PC-3 (cell line): ENCODE measurements at regions not wholly inside any gene's neighbourhood (a gene's known extent, or its start where the extent isn't known, plus 50 kb on each side); places are given as distances from the start of the nearest gene placed in this dataset.

Source experiments
- ATAC-seq: fragments of 200-7000 bp; cut with Tn5 transposase; 2 replicates; pipeline ENCODE4 v1.9.1; 2020; ENCODE audit warnings: mild to moderate bottlenecking, moderate library complexity
- BruUV-seq: library from RNA; stranded (reverse); fragments of 400-500 nt; replicated peaks from 2 replicates; lab custom pipeline; 2021; lab: Mats Ljungman, UMichigan
- CTCF ChIA-PET: fragments of 300-600 bp; sonication (Branson Sonifier 250); formaldehyde crosslinking; loops from one replicate; lab custom pipeline; 2022; ENCODE audit warnings: antibody characterized with exemption; lab: Charles Lee
- POLR2A ChIA-PET: fragments of 300-600 bp; sonication (Branson Sonifier 250); formaldehyde crosslinking; loops from one replicate; lab custom pipeline; 2022; ENCODE audit warnings: antibody characterized with exemption; ENCODE audit not compliant: unreplicated experiment; lab: Charles Lee
- DNase-seq: peaks from one replicate; pipeline ENCODE4 v3.0.0-alpha.2; 2015
- H2AFZ ChIP-seq: fragments of 300-600 bp; sonication (generic); 2 replicates; pipeline ENCODE4 v1.6.0; 2016; ENCODE audit warnings: antibody characterized with exemption, low read length
- H3F3A ChIP-seq: fragments of 300-600 bp; sonication (generic); one replicate; pipeline ENCODE4 v1.6.0; 2017; ENCODE audit warnings: antibody characterized with exemption, low read length, control low read depth, mild to moderate bottlenecking; ENCODE audit not compliant: unreplicated experiment
- H3K27ac ChIP-seq: fragments of 300-600 bp; sonication (generic); 2 replicates; pipeline ENCODE4 v1.5.1; 2016; ENCODE audit warnings: mild to moderate bottlenecking, low read length
- H3K27me3 ChIP-seq: fragments of 300-600 bp; sonication (generic); 2 replicates; pipeline ENCODE4 v1.6.1; 2016; ENCODE audit warnings: low read length, mixed read lengths
- H3K36me3 ChIP-seq: fragments of 300-600 bp; sonication (generic); 2 replicates; pipeline ENCODE4 v1.6.1; 2016; ENCODE audit warnings: low read depth, mixed run types, low read length, mixed read lengths
- H3K4me1 ChIP-seq: fragments of 300-600 bp; sonication (generic); 2 replicates; pipeline ENCODE4 v1.5.1; 2016; ENCODE audit warnings: low read length; ENCODE audit not compliant: insufficient read depth
- H3K4me2 ChIP-seq: fragments of 300-600 bp; sonication (generic); 2 replicates; pipeline ENCODE4 v1.6.0; 2016; ENCODE audit warnings: low read length
- H3K4me3 ChIP-seq: fragments of 300-600 bp; sonication (generic); 2 replicates; pipeline ENCODE4 v1.5.1; 2016; ENCODE audit warnings: mild to moderate bottlenecking, low read length, mixed read lengths
- H3K79me2 ChIP-seq: fragments of 300-600 bp; sonication (generic); 2 replicates; pipeline ENCODE4 v1.6.1; 2017; ENCODE audit warnings: low read length, mixed read lengths
- H3K9ac ChIP-seq: fragments of 300-600 bp; sonication (generic); 2 replicates; pipeline ENCODE4 v1.6.0; 2016; ENCODE audit warnings: mild to moderate bottlenecking, low read length
- H3K9me2 ChIP-seq: fragments of 300-600 bp; sonication (generic); replicated peaks from 2 replicates; pipeline ENCODE4 v1.6.1; 2016; ENCODE audit warnings: mixed run types, low read length, mixed read lengths
- H3K9me3 ChIP-seq: fragments of 300-600 bp; sonication (generic); 2 replicates; pipeline ENCODE4 v1.6.1; 2016; ENCODE audit warnings: low read length, mixed read lengths
- H4K20me1 ChIP-seq: fragments of 300-600 bp; sonication (generic); 2 replicates; pipeline ENCODE4 v1.6.1; 2016; ENCODE audit warnings: low read length, mixed read lengths
- CTCF ChIP-seq: fragments of 300-600 bp; sonication (generic); conservative IDR thresholded peaks from 2 replicates; pipeline ENCODE4 v1.5.1; 2017; ENCODE audit warnings: antibody characterized with exemption, low read depth, mild to moderate bottlenecking, low read length
- EZH2 ChIP-seq: fragments of 300-600 bp; sonication (generic); IDR thresholded peaks from one replicate; pipeline ENCODE4 v1.6.1; 2017; ENCODE audit warnings: antibody characterized with exemption, mild to moderate bottlenecking, low read length; ENCODE audit not compliant: unreplicated experiment
- EZH2phosphoT487 ChIP-seq: fragments of 300-600 bp; sonication (generic); IDR thresholded peaks from 2 replicates; pipeline ENCODE4 v1.6.1; 2018; ENCODE audit warnings: mild to moderate bottlenecking, antibody characterized with exemption, low read length, borderline replicate concordance
- intact Hi-C: fragments of 100-400 bp; cut with micrococcal nuclease; formaldehyde crosslinking; loops from 2 replicates; pipeline ENCODE4 v1.9.0; 2023

DNA sequence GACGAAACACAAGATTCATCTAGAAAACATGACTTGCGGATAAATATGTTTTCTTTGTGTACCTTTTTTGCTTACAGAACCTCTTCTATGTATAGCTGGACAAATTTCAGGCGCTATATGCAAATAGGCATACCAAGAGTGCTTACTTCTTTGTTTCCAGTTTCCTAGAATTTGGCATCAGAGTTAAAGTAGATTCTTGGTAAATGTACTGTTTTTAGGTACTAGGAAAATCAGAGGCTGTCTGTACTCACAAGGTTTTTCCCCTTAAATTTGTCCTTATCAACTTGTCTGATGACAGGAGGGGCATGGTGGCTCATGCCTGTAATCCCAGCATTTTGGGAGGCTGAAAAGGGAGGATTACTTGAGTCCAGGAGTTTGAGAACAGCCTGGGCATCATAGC, 124.9 kb upstream of the TMEM170B start:
- no TSS peak for BruUV-seq
- Histone ChIP-seq H3K4me3 (no peak overlapping the region), H3K9ac (no peak overlapping the region), H3K27ac (no peak overlapping the region), H3K36me3 (no peaks in the 10 kb centered on the region), H4K20me1 (no peaks in the 10 kb centered on the region), H3K27me3 (no peaks in the 10 kb centered on the region), H3K4me1 (peaks cover 18% of the 10 kb centered on the region), H3K4me2 (no peak overlapping the region), H3K79me2 (no peaks in the 10 kb centered on the region), H3K9me3 (no peaks in the 10 kb centered on the region), H3F3A (no peaks in the 10 kb centered on the region), H2AFZ (no peak overlapping the region), H3K9me2 (no peaks in the 10 kb centered on the region)
- no peak for TF ChIP-seq CTCF
- no peak for DNase-seq
- no peak for ATAC-seq
- ChIA-PET POLR2A (no interaction called here), CTCF (no interaction called here)
- intact Hi-C loops: no loop called here

- Histone ChIP-seq H3F3A (no peaks in the 10 kb centered on the region), H3K79me2 (no peaks in the 10 kb centered on the region), H3K4me2 (no peak overlapping the region), H4K20me1 (no peaks in the 10 kb centered on the region), H3K9me3 (no peaks in the 10 kb centered on the region), H2AFZ (peak overlapping the region; percentile 25; the same call in 1 of the 2 replicates), H3K27ac (no peak overlapping the region), H3K27me3 (no peaks in the 10 kb centered on the region), H3K9me2 (no peaks in the 10 kb centered on the region), H3K36me3 (no peaks in the 10 kb centered on the region), H3K4me3 (no peak overlapping the region), H3K9ac (no peak overlapping the region), H3K4me1 (peaks cover 18% of the 10 kb centered on the region)
- ATAC-seq (no peak), DNase-seq (no peak)
- no peak for TF ChIP-seq EZH2phosphoT487
- no peak for TF ChIP-seq EZH2
- no peak for TF ChIP-seq CTCF
- intact Hi-C loops: no loop called here
- no TSS peak for BruUV-seq
- ChIA-PET CTCF (no interaction called here), POLR2A (no interaction called here)
Observed at GRCh38 chr6:11412011-11412424, 125.5 kb upstream of the TMEM170B start.

GRCh38 chr6:11411593-11411992, 126.0 kb upstream of the TMEM170B start:
- POLR2A ChIA-PET: no interaction called here
- Histone ChIP-seq H3K27ac (no peak overlapping the region), H3F3A (no peaks in the 10 kb centered on the region), H3K79me2 (no peaks in the 10 kb centered on the region), H3K36me3 (no peaks in the 10 kb centered on the region), H3K9me3 (no peaks in the 10 kb centered on the region), H3K9ac (no peak overlapping the region), H3K27me3 (no peaks in the 10 kb centered on the region), H3K4me2 (no peak overlapping the region), H4K20me1 (no peaks in the 10 kb centered on the region), H3K4me1 (peaks cover 18% of the 10 kb centered on the region), H3K9me2 (no peaks in the 10 kb centered on the region), H3K4me3 (no peak overlapping the region), H2AFZ (no peak overlapping the region; the same call in 1 of the 2 replicates)
- no peak for DNase-seq
- intact Hi-C loops: no loop called here
- TF ChIP-seq CTCF (no peak), EZH2phosphoT487 (no peak), EZH2 (no peak)
- CTCF ChIA-PET: no interaction called here
- ATAC-seq: no peak
- BruUV-seq: no TSS peak
